ENCODE measurements at regions not wholly inside any gene's neighbourhood (a gene's known extent, or its start where the extent isn't known, plus 50 kb on each side); places are given as distances from the start of the nearest gene placed in this dataset.

DNA sequence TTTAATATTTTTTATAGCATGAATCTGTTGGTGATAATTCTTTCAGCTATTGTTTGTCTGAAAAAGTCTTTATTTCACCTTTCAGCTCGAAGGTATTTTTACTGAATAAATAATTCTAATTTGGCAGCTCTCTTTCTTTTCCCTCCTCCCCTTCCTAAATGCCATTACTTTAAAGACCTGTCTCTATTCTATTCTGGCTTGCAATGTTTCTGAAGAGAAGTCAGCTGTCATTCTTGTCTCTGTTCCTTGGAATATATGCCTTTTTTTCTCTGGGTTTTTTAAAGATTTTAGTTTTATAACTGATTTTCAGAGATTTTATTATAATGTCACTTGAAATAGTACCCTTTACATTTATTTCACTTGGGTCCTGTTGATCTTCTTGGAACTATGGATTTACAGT, 237.9 kb upstream of the DAAM1 start:
- intact Hi-C loops (cut with micrococcal nuclease) = no loop called here
- H3K36me3 Mint-ChIP-seq = no peaks in the 10 kb centered on the region
- ChIA-PET CTCF (no interaction called here), POLR2A (no interaction called here)
- peaks cover 10% of the 10 kb centered on the region for H3K27me3 Mint-ChIP-seq
- H3K27ac Mint-ChIP-seq = no peak overlapping the region
- no peak overlapping the region for H3K4me3 Mint-ChIP-seq
- H3K9me3 Mint-ChIP-seq = no peaks in the 10 kb centered on the region
- no peak for DNase-seq
- no peaks in the 10 kb centered on the region for H3K4me1 Mint-ChIP-seq (ENCODE audit: low read depth)

GRCh38 chr14:58951143-58951542, 237.3 kb upstream of the DAAM1 start:
- Mint-ChIP-seq H3K4me3 (no peak overlapping the region), H3K27me3 (peaks cover 10% of the 10 kb centered on the region), H3K4me1 (ENCODE audit: low read depth) (no peaks in the 10 kb centered on the region), H3K9me3 (no peaks in the 10 kb centered on the region), H3K27ac (no peak overlapping the region), H3K36me3 (no peaks in the 10 kb centered on the region)
- ChIA-PET CTCF (no interaction called here), POLR2A (no interaction called here)
- no peak for DNase-seq
- intact Hi-C loops (cut with micrococcal nuclease) = no loop called here

- no peaks in the 10 kb centered on the region for H3K36me3 Mint-ChIP-seq
Measured at GRCh38 chr14:58954052-58954451, 234.4 kb upstream of the DAAM1 start.

DNA sequence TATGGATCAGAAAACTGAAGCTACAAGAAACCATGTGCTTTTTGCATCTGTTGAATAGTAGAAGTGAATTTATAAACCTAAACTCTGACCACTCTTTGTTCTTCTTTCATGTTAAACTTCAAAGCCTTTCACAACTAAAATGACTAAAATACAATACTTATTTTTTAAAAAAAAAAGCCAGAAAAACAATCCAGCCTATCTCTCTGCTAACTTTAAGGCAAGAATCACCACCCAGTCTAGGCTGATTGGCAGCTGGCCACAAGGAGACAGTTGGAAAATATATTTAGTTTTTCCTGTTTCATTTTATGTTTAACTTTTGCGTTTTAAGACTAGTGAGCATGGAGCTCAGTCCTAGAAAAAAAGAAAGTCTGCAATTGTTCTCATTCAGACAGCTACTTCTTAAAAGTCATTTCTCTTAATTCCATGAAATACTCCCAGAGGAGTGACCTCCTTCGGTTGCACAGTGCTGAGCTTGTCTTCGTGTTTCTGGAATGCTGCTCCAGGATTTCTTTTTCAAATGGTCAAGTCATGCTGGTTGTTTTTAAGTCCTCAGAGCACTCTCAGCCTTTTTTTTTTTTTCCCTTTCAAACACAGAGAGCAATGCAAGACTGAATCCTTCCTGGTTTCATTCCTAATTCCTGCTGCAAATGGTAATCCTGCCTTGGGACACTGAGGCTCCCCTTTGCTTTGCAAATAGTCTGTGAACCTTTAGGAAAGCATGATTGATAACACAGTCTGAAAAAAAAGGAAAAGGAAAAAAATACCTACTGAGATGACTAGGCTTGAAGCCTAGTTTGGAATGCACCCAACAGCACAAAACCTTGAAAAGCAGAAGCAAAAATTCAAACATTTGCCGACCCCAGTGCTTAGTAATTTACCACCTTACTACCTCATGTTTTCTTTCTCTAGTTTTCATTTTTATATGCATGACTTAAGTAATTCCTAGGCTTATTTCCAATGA, 233.3 kb upstream of the DAAM1 start:
- DNase-seq = no peak
- Mint-ChIP-seq H3K36me3 (no peaks in the 10 kb centered on the region), H3K4me3 (no peak overlapping the region), H3K27ac (no peak overlapping the region), H3K27me3 (peaks cover 10% of the 10 kb centered on the region), H3K4me1 (ENCODE audit: low read depth) (no peaks in the 10 kb centered on the region), H3K9me3 (no peaks in the 10 kb centered on the region)
- intact Hi-C loops (cut with micrococcal nuclease) = no loop called here
- ChIA-PET CTCF (no interaction called here), POLR2A (no interaction called here)

More at GRCh38 chr14:58954052-58954451, 234.4 kb upstream of the DAAM1 start:
- ChIA-PET POLR2A (no interaction called here), CTCF (no interaction called here)
- peaks cover 10% of the 10 kb centered on the region for H3K27me3 Mint-ChIP-seq
- H3K4me1 Mint-ChIP-seq (ENCODE audit: low read depth) = no peaks in the 10 kb centered on the region
- no peak for DNase-seq
- no peak overlapping the region for H3K27ac Mint-ChIP-seq
- H3K4me3 Mint-ChIP-seq = no peak overlapping the region
- H3K9me3 Mint-ChIP-seq = no peaks in the 10 kb centered on the region
- intact Hi-C loops (cut with micrococcal nuclease) = no loop called here

DNA sequence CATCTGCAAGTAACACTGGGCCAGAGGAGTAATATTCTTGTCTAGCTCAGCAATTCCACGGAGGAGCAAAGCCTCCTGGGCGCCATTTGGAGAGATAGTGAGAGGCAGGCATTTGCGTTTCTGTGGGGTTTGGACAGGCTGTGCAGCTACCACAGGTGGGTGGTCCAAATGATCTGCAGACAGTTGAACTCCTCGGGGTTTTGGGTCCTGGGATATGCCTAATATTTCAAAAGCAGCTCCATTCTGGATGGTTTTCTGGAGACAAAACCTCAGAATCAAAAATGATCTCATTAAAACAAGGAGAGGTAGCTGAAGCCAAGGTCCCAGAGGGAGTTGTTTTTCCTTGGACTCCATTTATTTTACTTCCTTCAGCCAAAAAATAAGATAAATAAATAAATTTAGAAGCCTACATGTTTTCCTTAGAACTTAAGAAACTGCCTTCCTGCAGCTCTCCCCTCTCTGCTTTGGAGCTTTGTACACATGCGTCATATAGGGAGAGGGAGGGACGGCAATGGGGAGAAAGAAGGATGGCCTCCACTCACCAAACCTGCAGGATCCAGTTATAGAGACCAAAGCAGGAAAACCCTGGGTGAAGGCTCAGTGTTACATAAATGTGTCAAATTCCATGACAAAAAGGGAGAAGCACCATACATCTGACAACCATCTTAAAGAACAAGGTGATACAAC, 227.3 kb upstream of the DAAM1 start:
- H3K36me3 Mint-ChIP-seq = no peaks in the 10 kb centered on the region
- H3K27ac Mint-ChIP-seq = no peak overlapping the region
- H3K27me3 Mint-ChIP-seq = no peaks in the 10 kb centered on the region
- ChIA-PET CTCF (no interaction called here), POLR2A (no interaction called here)
- no peaks in the 10 kb centered on the region for H3K4me1 Mint-ChIP-seq (ENCODE audit: low read depth)
- no peak for DNase-seq
- H3K4me3 Mint-ChIP-seq = no peak overlapping the region
- no peaks in the 10 kb centered on the region for H3K9me3 Mint-ChIP-seq
- intact Hi-C loops (cut with micrococcal nuclease) = no loop called here

DNA sequence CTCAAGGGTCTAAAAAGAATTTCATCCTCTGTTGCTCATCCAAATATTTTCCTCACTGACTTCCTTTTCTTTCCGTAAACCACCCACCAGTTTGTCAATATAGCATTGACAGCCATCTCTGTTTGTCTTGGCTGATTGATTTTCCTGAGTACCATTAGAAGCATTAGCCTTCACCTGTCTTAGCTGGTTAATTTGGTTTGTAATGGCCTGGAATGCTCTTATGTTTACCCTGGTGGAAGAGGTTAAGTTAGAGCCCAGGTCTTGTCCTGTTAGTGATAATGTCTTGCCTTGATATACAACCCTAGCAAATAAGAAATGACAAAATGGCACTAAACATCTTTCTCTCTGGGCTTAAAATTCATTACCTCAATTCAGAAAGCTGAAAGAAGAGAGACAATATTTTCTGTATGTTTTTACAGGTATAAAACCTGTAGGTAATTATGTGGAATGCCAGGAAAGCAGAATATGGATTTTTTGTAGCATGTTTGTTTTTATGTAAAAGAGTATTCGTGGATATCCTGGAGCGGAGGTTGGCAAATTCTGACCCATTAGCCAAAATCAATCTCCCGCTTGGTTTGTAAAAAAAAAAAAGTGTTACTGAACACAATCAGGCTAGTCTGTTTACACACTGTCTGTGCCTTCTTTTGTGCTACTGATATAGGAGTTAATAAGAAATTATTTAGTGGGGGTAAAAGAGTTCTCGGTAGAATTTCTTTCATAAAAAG, 224.4 kb upstream of the DAAM1 start:
- POLR2A ChIA-PET = no interaction called here
- no peak overlapping the region for H3K4me3 Mint-ChIP-seq
- H3K9me3 Mint-ChIP-seq = no peaks in the 10 kb centered on the region
- no peaks in the 10 kb centered on the region for H3K4me1 Mint-ChIP-seq (ENCODE audit: low read depth)
- no peaks in the 10 kb centered on the region for H3K27me3 Mint-ChIP-seq
- no peak overlapping the region for H3K27ac Mint-ChIP-seq
- CTCF ChIA-PET = no interaction called here
- no peak for DNase-seq
- H3K36me3 Mint-ChIP-seq = no peaks in the 10 kb centered on the region
- intact Hi-C loops (cut with micrococcal nuclease) = no loop called here

DNA sequence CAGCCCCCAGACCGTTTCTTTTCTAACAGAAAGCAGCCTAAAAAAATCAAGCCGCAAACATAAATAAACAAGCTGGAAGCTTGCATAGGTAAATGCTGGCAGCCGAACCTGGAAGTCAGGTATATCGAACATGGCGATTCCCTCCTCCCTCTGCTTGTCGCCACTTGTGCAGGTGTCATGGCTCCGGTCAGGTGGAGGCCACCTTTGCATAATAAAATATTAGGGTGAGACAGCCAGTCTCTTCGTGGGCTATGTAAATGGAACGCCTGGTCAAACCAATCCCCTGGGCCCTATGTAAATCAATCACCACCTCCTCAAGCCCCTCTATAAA, 223.9 kb upstream of the DAAM1 start:
- Mint-ChIP-seq H3K9me3 (no peaks in the 10 kb centered on the region), H3K27me3 (no peaks in the 10 kb centered on the region), H3K4me1 (ENCODE audit: low read depth) (no peaks in the 10 kb centered on the region), H3K27ac (no peak overlapping the region), H3K4me3 (no peak overlapping the region), H3K36me3 (no peaks in the 10 kb centered on the region)
- no peak for DNase-seq
- ChIA-PET POLR2A (no interaction called here), CTCF (no interaction called here)
- intact Hi-C loops (cut with micrococcal nuclease) = no loop called here

DNA sequence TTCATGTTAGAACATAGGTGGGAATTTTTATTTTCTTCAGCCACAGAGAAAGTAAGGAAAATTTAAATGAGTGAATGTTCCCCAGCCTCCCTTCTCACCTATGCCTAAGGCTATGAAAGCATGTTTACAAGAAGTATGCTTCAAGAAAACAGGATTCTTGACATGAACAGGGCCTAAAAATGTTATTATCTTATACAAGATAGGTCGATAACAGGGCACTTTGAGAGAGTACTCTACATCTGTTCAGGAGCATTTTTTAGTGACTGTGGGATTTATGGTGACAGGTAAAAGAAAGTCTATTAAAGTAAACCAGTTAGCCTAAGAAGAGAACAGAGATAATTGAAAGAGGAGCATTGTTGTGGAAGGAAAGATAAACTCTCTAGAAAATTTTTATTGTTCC, 222.9 kb upstream of the DAAM1 start:
- H3K27ac Mint-ChIP-seq = no peak overlapping the region
- ChIA-PET CTCF (no interaction called here), POLR2A (no interaction called here)
- no peaks in the 10 kb centered on the region for H3K27me3 Mint-ChIP-seq
- DNase-seq = no peak
- intact Hi-C loops (cut with micrococcal nuclease) = no loop called here
- H3K36me3 Mint-ChIP-seq = no peaks in the 10 kb centered on the region
- no peaks in the 10 kb centered on the region for H3K4me1 Mint-ChIP-seq (ENCODE audit: low read depth)
- H3K9me3 Mint-ChIP-seq = no peaks in the 10 kb centered on the region
- no peak overlapping the region for H3K4me3 Mint-ChIP-seq

DNA sequence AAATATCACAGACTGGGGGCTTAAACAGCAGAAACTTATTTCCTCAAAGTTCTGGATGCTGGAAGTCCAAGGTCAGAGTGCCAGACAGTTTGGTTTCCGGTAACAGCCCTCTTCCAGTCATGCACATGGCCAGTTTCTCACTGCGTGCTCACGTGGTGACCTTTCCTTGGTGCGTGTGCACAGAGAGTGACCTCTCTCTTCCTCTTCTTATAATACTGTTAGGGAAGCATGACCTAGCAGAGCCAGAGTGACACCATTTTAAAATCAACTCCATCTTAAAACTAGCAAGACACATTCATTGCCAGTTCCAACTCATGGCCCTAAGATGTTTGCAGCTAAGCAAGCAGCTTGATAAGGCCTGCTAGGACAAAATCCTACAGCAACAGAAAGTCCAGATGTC, 221.5 kb upstream of the DAAM1 start:
- no peak overlapping the region for H3K4me3 Mint-ChIP-seq
- intact Hi-C loops (cut with micrococcal nuclease) = no loop called here
- DNase-seq = no peak
- ChIA-PET POLR2A (no interaction called here), CTCF (no interaction called here)
- H3K9me3 Mint-ChIP-seq = no peaks in the 10 kb centered on the region
- H3K27ac Mint-ChIP-seq = no peak overlapping the region
- no peaks in the 10 kb centered on the region for H3K36me3 Mint-ChIP-seq
- no peaks in the 10 kb centered on the region for H3K27me3 Mint-ChIP-seq
- H3K4me1 Mint-ChIP-seq (ENCODE audit: low read depth) = no peaks in the 10 kb centered on the region

DNA sequence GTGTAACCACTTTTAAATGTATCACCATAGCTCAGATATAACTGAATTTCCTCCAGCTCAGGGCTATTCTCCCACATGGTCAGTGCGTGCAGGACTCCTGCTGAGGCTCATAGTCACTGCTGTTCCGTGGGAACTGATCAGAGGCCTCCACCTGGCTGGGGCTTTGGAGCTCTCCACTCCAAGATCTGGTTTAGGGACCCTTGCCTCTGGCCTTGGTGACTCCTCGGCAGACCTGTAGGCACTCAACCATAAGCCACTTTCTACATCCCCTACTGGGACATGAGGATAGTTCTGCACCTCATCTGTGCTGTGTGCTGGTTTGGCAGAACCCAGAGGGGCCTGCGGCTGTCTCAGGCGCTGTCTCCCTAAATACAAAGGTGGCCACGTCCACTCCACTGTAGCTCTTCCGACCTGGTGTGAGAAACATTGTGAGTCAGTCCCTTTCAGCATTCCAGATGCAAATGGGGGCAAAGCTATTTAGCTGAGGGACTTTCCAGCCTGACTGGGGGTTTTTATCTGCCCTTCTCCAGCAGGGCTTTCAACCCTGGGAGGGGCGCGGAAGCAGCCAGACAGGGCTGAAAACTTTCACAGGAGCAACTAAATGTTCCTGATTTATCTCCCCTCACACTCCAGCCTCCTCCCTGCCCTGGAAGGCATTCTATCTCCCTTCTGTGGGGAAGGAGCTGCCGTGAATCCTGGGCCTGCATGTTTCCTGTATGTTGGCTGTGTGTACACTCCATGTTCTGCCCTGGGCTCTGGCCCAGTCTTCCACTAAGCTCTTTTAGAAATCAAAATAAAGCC, 218.3 kb upstream of the DAAM1 start:
- ChIA-PET CTCF (no interaction called here), POLR2A (no interaction called here)
- Mint-ChIP-seq H3K27me3 (no peaks in the 10 kb centered on the region), H3K4me1 (ENCODE audit: low read depth) (no peaks in the 10 kb centered on the region), H3K36me3 (no peaks in the 10 kb centered on the region), H3K27ac (no peak overlapping the region), H3K4me3 (no peak overlapping the region), H3K9me3 (no peaks in the 10 kb centered on the region)
- intact Hi-C loops (cut with micrococcal nuclease) = no loop called here
- DNase-seq = no peak

DNA sequence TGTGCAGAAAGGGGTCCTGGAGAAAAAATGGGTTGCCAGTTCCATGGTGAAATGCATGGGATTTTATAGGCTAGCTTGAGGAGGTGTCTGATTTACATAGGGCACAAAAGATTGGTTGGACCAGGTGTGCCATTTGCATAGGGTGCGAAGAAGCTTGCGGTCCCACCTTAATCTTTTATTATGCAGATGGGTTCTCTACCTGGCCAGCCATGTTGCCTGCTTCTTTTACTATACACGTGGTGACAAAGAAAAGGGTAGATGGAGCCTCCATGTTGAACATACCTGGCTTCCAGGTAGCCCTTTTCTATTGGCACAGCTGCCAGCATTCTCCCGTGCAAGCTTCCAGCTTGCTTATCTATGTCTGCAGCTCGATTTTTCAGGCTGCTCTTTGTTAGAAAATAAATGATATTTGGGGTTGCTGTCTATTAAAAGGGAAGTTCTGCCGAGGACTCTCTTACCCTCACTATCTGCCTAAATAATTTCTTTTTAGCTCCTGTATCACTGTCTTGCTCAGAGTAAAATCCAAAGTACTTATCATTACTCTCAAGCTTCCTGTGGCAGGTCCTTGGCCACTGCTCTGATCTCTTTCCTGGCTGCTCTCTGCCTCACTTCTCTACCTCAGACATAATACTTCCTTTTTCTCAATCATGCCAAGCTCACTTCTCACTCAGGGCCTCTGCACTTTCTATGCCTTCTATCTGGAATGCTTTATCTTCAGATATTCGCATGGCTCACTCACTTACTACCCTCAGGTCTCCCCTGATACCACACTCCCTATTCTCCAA, 216.0 kb upstream of the DAAM1 start:
- no peaks in the 10 kb centered on the region for H3K9me3 Mint-ChIP-seq
- no peaks in the 10 kb centered on the region for H3K4me1 Mint-ChIP-seq (ENCODE audit: low read depth)
- intact Hi-C loops (cut with micrococcal nuclease) = no loop called here
- ChIA-PET CTCF (no interaction called here), POLR2A (no interaction called here)
- DNase-seq = no peak
- H3K36me3 Mint-ChIP-seq = no peaks in the 10 kb centered on the region
- H3K27me3 Mint-ChIP-seq = no peaks in the 10 kb centered on the region
- no peak overlapping the region for H3K4me3 Mint-ChIP-seq
- H3K27ac Mint-ChIP-seq = no peak overlapping the region

- no peak for DNase-seq
- Mint-ChIP-seq H3K4me3 (no peak overlapping the region), H3K36me3 (no peaks in the 10 kb centered on the region), H3K27ac (no peak overlapping the region), H3K4me1 (ENCODE audit: low read depth) (no peaks in the 10 kb centered on the region), H3K27me3 (no peaks in the 10 kb centered on the region), H3K9me3 (no peaks in the 10 kb centered on the region)
- ChIA-PET POLR2A (no interaction called here), CTCF (no interaction called here)
- intact Hi-C loops (cut with micrococcal nuclease) = no loop called here
Measured at GRCh38 chr14:58977366-58977765, 211.1 kb upstream of the DAAM1 start.
